GM19240 (cell line): ENCODE measurements at regions not wholly inside any gene's neighbourhood (a gene's known extent, or its start where the extent isn't known, plus 50 kb on each side); places are given as distances from the start of the nearest gene placed in this dataset.
"Not testable (repeated sequence)": the region's sequence is repeated elsewhere in the genome, so short reads cannot be mapped to it uniquely, and the experiment has no call there.

Source experiments
- DNase-seq: peaks from one replicate; pipeline ENCODE4 v3.0.0; 2011; ENCODE audit warnings: low spot score; ENCODE audit not compliant: insufficient read length

- DNase-seq: not testable (repeated sequence)
Measured at GRCh38 chr2:88920399-88920798, 228.9 kb downstream of the RPIA start.

GRCh38 chr2:88924533-88924932 lies 233.1 kb downstream of the RPIA start:
- DNase-seq: no peak

GRCh38 chr2:88925770-88926462 lies 234.4 kb downstream of the RPIA start:
- no peak for DNase-seq

GRCh38 chr2:88927128-88927527 lies 235.7 kb downstream of the RPIA start:
- DNase-seq: no peak

GRCh38 chr2:88930659-88931058 lies 239.2 kb downstream of the RPIA start:
- DNase-seq: no peak

- DNase-seq: no peak
Measured at GRCh38 chr2:88932686-88933085, 241.2 kb downstream of the RPIA start.

- DNase-seq: no peak
Measured at GRCh38 chr2:88933091-88933490, 241.6 kb downstream of the RPIA start.

GRCh38 chr2:88933980-88934379 lies 242.5 kb downstream of the RPIA start:
- DNase-seq: no peak

- DNase-seq: not testable (repeated sequence)
Measured at GRCh38 chr2:88941178-88941577, 249.7 kb downstream of the RPIA start.

- DNase-seq: no peak
Measured at GRCh38 chr2:88942798-88943197, 251.3 kb downstream of the RPIA start.

GRCh38 chr2:88949336-88949735 lies 257.9 kb downstream of the RPIA start:
- DNase-seq: no peak

- DNase-seq: no peak
Measured at GRCh38 chr2:88950010-88950409, 258.5 kb downstream of the RPIA start.

- no peak for DNase-seq
Measured at GRCh38 chr2:88955607-88956006, 264.1 kb downstream of the RPIA start.

- no peak for DNase-seq
Measured at GRCh38 chr2:88959480-88960204, 268.2 kb downstream of the RPIA start.

- not testable (repeated sequence) for DNase-seq
Measured at GRCh38 chr2:88961323-88961722, 269.9 kb downstream of the RPIA start.

- no peak for DNase-seq
Measured at GRCh38 chr2:88967844-88968243, 276.4 kb downstream of the RPIA start.

GRCh38 chr2:88978011-88978410 lies 286.5 kb downstream of the RPIA start:
- not testable (repeated sequence) for DNase-seq

GRCh38 chr2:88978446-88978845 lies 287.0 kb downstream of the RPIA start:
- not testable (repeated sequence) for DNase-seq

GRCh38 chr2:88984079-88984478 lies 292.6 kb downstream of the RPIA start:
- DNase-seq: not testable (repeated sequence)

GRCh38 chr2:88986721-88987330 lies 295.4 kb downstream of the RPIA start:
- not testable (repeated sequence) for DNase-seq

- DNase-seq: not testable (repeated sequence)
Measured at GRCh38 chr2:88988617-88989016, 297.1 kb downstream of the RPIA start.

GRCh38 chr2:88992819-88993218 lies 301.3 kb downstream of the RPIA start:
- not testable (repeated sequence) for DNase-seq
